Motor neuron (in vitro differentiated cells): ENCODE measurements at regions not wholly inside any gene's neighbourhood (a gene's known extent, or its start where the extent isn't known, plus 50 kb on each side); places are given as distances from the start of the nearest gene placed in this dataset.

Source experiments
- ATAC-seq, 8 experiments: fragments of 200-7000 bp; cut with Tn5 transposase; replicated peaks in 6 of 8; 2 replicates each; pipeline ENCODE4 v1.8.0; 2021; ENCODE audit warnings: mild to moderate bottlenecking in 8 of 8, moderate library complexity in 8 of 8
- H3K27ac ChIP-seq, 2 donors: fragments of 250-450 bp; sonication (Bioruptor Pico); 2 replicates each; pipeline ENCODE4 v1.9.0; 2021; ENCODE audit warnings: antibody characterized with exemption in 2 of 2, mild to moderate bottlenecking in 2 of 2, moderate library complexity in 1 of 2
- H3K4me1 ChIP-seq, 2 donors: fragments of 250-450 bp; sonication (Bioruptor Pico); replicated peaks in 1 of 2; 2 replicates each; pipeline ENCODE4 v1.6.1; 2021; ENCODE audit warnings: antibody characterized with exemption in 2 of 2, mild to moderate bottlenecking in 2 of 2, moderate library complexity in 1 of 2
- H3K4me3 ChIP-seq, 5 donors: fragments of 250-450 bp; sonication (Bioruptor Pico); 2 replicates each; pipeline ENCODE4 v1.9.0; 2021; ENCODE audit warnings: antibody characterized with exemption in 5 of 5, mild to moderate bottlenecking in 5 of 5, moderate library complexity in 4 of 5
- WGBS, 10 experiments: fragments of 450-650 bp; shearing (Covaris generic); methylation state at CpG; one replicate each; pipeline ENCODE4 v1.0.0; 2022; 5-methylcytosine and 5-hydroxymethylcytosine counted together
- in situ Hi-C, 9 experiments: fragments of 400-800 bp; cut with MboI; loops; one replicate each; pipeline ENCODE4 v1.15.0; 2021; ENCODE audit warnings: low sequenced_read_pairs in 9 of 9, low pct_unique_long_range_greater_than_20kb in 2 of 9; ENCODE audit not compliant: unreplicated experiment in 9 of 9

DNA sequence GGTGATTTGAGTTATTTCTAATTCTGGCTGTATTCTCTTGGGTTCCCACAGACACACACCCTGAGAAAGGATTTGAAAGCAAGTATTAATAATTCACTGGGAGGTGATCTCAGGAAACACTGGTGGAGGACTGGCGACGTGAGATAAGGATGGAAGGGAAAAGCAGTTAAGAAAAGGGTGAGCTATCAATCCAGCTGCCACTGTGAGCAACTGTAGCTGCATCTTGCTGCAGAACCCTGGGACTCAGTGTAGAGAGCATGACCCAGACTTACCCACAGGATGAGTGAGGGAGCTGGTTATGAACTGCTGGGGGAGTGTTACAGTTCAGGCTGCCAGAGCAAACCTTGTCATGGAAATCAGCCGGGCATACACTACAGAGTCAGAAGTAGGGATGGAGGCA, 71.9 kb downstream of the RESF1 start:
- in situ Hi-C loops: no loop called here
- WGBS, 10 experiments: 43 to 79% (median 64%) methylated on average over 2 to 3 of the region's 3 CpGs; no CpG with 5 or more reads in 3 of the 10 experiments
- peak in 5 of 8 experiments; percentile 42 to 71 (median 49) for ATAC-seq
- Histone ChIP-seq H3K4me3 (no peak overlapping the region), H3K4me1 (peaks cover 0 to 3% of the 10 kb centered on the region in 2 donors), H3K27ac (no peak overlapping the region)

DNA sequence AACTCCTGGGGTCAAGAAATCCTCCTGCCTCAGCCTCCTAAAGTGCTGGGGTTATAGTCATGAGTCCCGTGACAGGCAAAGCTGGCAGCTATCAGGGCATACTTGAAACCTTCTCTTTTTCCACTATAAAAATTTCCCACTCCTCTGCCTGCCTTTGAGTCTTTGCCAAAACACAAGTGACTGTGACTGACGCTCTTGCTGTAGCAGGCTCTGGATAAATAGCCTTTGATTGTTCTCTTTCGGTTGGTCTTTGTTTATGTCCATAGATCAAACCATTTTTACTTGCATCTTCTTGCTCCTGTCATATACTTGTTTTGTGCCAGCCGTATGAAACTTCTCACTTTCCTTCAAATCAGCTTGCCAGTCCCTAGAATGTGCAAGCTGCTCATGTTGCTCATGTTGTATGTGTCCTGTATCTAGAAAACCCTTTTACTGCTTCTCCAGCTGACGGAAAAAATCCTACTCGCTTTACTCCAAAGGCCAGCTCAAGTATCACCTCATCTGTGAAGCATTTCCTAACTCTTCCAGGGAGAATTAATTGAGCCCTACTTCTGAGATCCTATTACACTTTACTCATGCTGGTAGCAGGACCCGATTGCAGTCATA, 73.1 kb downstream of the RESF1 start:
- ATAC-seq: no peak
- in situ Hi-C loops: no loop called here
- Histone ChIP-seq H3K4me3 (no peak overlapping the region), H3K27ac (no peak overlapping the region), H3K4me1 (peaks cover 0 to 3% of the 10 kb centered on the region in 2 donors)
- WGBS, 10 experiments: 8 to 100% (median 59%) methylated on average over 1 to 6 of the region's 7 CpGs; no CpG with 5 or more reads in 2 of the 10 experiments

DNA sequence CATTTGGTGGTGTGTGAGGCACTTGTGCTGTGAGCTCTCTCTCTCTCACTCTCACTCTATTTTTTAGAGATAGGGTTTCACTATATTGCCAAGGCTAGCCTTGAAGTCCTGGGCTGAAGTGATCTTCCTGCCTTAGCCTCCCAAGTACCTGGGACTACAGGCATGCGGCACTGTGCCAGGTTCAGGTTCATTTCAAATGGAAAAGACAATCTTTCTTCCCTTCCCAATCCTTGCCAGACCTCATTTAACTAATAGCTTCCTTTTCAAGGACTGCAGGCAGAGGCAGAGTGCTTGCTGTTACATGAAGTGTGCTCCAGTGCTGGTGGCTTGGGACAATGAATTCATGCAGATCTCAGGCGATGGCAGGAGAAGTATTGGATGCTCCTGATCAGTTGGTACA, 73.2 kb upstream of the BICD1 start:
- ATAC-seq: no peak
- Histone ChIP-seq H3K4me1 (peaks cover 0 to 3% of the 10 kb centered on the region in 2 donors), H3K27ac (no peak overlapping the region), H3K4me3 (no peak overlapping the region)
- in situ Hi-C loops: no loop called here
- WGBS, 10 experiments: 0 to 88% (median 71%) methylated on average over 1 to 2 of the region's 2 CpGs; no CpG with 5 or more reads in 3 of the 10 experiments

DNA sequence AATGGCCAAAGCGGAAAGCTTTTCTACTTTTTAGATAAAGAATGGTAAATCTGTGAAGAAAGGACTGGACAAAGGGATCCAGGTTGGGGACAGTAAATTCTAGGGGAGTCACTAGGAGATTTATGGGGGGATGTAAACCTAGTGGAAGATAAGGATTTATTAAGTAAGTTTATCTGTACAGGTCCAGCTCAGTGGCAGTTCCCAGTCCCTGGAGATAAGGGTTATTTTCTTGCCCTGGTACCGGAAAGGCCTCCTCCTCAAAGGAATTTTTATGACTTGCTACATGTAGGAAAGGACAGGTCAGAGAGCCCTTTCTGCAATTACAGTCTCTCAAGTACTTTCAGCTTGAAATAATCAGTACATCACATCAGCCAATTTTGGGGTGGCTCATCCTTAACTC, 72.6 kb upstream of the BICD1 start:
- WGBS, 10 experiments: 17 to 100% (median 83%) methylated on average over 1 to 2 of the region's 2 CpGs; no CpG with 5 or more reads in 1 of the 10 experiments
- in situ Hi-C loops: no loop called here
- no peak overlapping the region for H3K4me3 ChIP-seq
- no peak for ATAC-seq
- H3K4me1 ChIP-seq: peaks cover 0 to 3% of the 10 kb centered on the region in 2 donors
- H3K27ac ChIP-seq: no peak overlapping the region

- H3K27ac ChIP-seq: no peak overlapping the region
- no peak for ATAC-seq
- no peak overlapping the region for H3K4me3 ChIP-seq
- WGBS, 10 experiments: 33 to 100% (median 83%) methylated on average over 1 to 9 of the region's 11 CpGs
- H3K4me1 ChIP-seq: peaks cover 2 to 10% of the 10 kb centered on the region in 2 donors
- in situ Hi-C loops: no loop called here
These were observed 70.0 kb upstream of the BICD1 start for GRCh38 chr12:32036477-32037263.

- in situ Hi-C loops: no loop called here
- ATAC-seq: peak in 5 of 8 experiments; percentile 49 to 98 (median 74)
- no peak overlapping the region for H3K27ac ChIP-seq
- 0 to 49% (median 17%) methylated on average over 1 to 9 of the region's 9 CpGs; no CpG with 5 or more reads in 3 of the 10 experiments for WGBS, 10 experiments
- H3K4me1 ChIP-seq: peaks cover 2 to 7% of the 10 kb centered on the region in 2 donors
- H3K4me3 ChIP-seq: no peak overlapping the region
These were observed 67.3 kb upstream of the BICD1 start for GRCh38 chr12:32039347-32039746.

DNA sequence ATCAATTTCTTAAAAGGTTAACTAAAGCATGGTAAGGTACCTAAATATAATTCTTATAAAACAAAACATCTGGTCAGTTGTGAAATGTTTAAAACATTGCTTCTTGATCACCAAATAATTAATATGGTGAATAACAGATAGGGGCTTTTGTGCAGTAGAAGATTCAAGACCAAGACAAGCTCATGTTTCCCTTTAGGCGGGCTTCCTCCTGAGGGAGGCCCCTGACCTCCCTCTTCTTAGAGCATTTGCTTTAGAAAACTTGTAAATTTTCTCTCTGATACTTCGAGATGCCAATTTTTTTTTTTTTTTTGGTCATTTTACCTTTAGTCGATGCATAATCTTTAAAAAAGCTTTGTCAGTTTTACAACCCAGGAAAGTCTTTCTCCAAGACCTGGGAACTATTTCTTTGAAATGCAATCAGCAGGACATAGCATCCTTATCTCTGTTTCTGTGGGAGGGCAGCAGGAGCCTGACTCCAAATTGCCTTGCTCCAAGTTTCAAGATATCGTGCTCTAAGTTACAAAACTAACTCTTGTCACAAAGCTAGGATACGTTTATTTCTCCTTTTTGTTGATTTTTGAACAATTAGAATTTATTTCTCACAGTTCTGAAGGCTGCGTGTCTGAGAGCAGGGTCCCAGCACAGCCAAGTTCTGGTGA, 66.6 kb upstream of the BICD1 start:
- in situ Hi-C loops: no loop called here
- no peak for ATAC-seq
- Histone ChIP-seq H3K27ac (no peak overlapping the region), H3K4me1 (peaks cover 2 to 7% of the 10 kb centered on the region in 2 donors), H3K4me3 (no peak overlapping the region)
- 13 to 60% (median 40%) methylated on average over 3 to 6 of the region's 6 CpGs for WGBS, 10 experiments

DNA sequence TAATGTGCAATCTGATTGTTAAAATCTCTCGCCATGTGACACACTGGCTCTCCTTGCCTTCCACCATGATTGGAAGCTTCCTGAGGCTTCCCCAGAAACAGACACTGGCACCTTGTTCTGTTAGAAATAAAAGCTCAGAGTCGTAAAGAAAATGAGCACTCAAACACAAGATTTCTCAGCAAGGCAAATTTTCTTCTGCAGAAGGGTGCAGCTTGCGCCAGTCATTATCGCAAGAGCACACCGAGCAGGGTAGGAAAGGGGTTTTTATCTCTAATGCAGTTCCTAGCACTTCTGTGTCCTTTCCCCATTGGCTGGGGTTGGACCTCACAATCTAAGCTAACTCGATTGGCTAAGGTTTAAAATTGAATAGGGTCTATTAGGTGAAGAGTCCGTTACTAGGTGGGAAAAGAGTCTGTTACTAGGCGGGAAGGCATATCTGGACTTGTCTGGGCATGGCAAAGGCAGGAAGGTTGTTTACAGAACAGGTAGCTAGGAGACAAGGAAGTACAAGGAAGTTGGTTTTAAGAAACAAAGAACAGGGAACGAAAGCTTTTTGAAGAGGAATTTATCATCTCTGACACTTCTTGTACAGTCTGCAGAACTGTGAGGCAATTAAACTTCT, 62.6 kb upstream of the BICD1 start:
- peaks cover 2 to 7% of the 10 kb centered on the region in 2 donors for H3K4me1 ChIP-seq
- no peak overlapping the region for H3K4me3 ChIP-seq
- in situ Hi-C loops: no loop called here
- no peak for ATAC-seq
- WGBS, 10 experiments: 53 to 100% (median 77%) methylated on average over 2 to 9 of the region's 9 CpGs
- H3K27ac ChIP-seq: no peak overlapping the region

DNA sequence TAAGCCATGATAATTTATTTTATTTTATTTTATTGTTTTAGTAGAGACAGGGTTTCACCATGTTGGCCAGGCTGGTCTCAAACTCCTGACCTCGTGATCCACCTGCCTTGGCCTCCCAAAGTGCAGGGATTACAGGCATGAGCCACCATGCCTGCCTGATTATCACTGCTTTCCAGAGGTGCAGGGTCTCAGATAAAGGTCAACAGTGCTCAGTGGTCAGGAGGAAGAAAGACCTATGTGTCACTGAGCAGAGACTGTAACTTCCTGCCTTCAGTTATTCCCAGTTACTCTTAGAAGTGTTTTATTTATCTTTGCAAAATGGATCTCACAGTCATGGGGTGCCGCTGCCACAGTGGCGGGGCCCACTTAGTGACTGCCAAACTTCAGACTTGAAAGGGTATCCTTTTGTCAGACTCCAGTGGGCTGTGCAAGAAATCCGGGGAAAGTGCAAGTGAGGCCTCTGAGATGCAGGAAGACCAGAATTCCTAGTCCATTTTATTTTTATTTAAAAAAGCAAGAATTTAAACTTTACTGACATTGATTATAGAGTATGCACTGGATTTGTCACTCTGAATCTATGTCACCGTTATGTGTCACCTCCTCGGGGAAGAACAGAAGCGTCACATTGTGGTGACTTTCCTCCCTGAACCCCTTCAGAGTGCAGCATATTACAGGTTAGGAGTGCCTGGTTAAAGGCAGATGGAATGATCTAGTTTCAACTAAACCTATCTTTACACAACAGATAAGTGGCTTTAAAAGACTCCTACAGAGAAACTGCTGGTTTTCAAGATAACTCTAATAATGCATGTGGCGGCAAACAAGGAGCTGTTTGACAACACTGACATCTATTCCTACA, 59.1 kb upstream of the BICD1 start:
- Histone ChIP-seq H3K4me3 (no peak overlapping the region), H3K27ac (no peak overlapping the region), H3K4me1 (no peaks in the 10 kb centered on the region)
- WGBS, 10 experiments: 81 to 100% (median 89%) methylated on average over 1 to 8 of the region's 8 CpGs; no CpG with 5 or more reads in 2 of the 10 experiments
- in situ Hi-C loops: no loop called here
- ATAC-seq: no peak

DNA sequence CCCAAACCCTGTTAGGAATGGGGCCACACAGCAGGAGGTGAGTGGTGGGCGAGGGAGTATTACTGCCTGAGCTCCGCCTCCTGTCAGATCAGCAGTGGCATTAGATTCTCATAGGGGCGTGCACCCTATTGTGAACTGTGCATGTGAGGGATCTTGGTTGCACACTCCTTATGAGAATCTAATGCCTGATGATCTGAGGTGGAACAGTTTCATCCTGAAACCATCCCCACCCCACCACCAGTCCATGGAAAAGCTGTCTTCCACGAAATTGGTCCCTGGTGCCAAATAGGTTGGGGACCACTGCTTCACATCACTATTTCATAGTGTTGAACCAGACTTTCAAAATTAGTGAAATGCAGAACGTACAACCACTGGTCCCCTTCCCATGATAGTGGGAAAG, 57.9 kb upstream of the BICD1 start:
- H3K4me3 ChIP-seq: no peak overlapping the region
- no peaks in the 10 kb centered on the region for H3K4me1 ChIP-seq
- WGBS, 10 experiments: 20 to 100% (median 73%) methylated on average over 1 to 3 of the region's 5 CpGs; no CpG with 5 or more reads in 2 of the 10 experiments
- H3K27ac ChIP-seq: no peak overlapping the region
- ATAC-seq: no peak
- in situ Hi-C loops: no loop called here

- ATAC-seq: no peak
- in situ Hi-C loops: loop anchor here in 3 of 9 experiments (10.0 to 25.0 kb wide), 2 partner anchors 255 to 262 kb away; no protein-coding TSS in a partner anchor
- 47 to 94% (median 60%) methylated on average over 1 to 2 of the region's 2 CpGs; no CpG with 5 or more reads in 1 of the 10 experiments for WGBS, 10 experiments
- Histone ChIP-seq H3K4me3 (no peak overlapping the region), H3K4me1 (no peaks in the 10 kb centered on the region), H3K27ac (no peak overlapping the region)
These were observed 56.7 kb upstream of the BICD1 start for GRCh38 chr12:32049956-32050355.
